ENCODE measurements at regions not wholly inside any gene's neighbourhood (a gene's known extent, or its start where the extent isn't known, plus 50 kb on each side); places are given as distances from the start of the nearest gene placed in this dataset.

DNA sequence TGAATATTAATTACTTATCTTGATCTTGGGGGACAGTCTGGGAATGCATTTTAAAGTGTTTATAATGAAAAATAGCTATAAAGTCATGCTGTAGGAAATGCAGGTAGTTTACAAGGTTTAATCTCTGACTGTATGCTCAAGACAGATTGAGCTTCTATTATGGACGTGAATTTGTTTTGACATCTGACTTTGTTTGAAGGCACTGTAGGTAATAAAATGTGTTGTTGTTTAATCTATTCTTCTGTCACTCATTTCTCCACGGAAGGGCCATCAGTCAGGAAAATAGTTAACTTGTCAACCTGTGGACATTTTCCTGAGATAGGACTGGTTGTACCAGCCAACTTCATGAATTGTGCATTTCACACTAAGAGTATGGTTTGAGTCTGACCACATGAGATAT is 893.1 kb upstream of the SLITRK6 start:
- no peak overlapping the region for H3K27ac Mint-ChIP-seq
- H3K4me1 Mint-ChIP-seq = no peaks in the 10 kb centered on the region
- H3K4me3 ChIP-seq (ENCODE audit: low read length) = no peak overlapping the region
- no peaks in the 10 kb centered on the region for H3K36me3 ChIP-seq (ENCODE audit: control insufficient read depth, insufficient read depth, low read length)
- no peaks in the 10 kb centered on the region for H3K36me3 Mint-ChIP-seq (ENCODE audit: low read depth)
- no peak for DNase-seq
- WGBS, 2 experiments (ENCODE audit: insufficient coverage in 1 of 2, insufficient read length in 1 of 2) = 80 to 94% methylated on average over 1 to 2 of the region's 2 CpGs
- H3K27me3 ChIP-seq (ENCODE audit: control insufficient read depth, insufficient read depth, low read length, poor library complexity, severe bottlenecking) = no peaks in the 10 kb centered on the region
- no peak overlapping the region for H3K4me3 Mint-ChIP-seq
- no peaks in the 10 kb centered on the region for H3K4me1 ChIP-seq (ENCODE audit: control insufficient read depth, insufficient read depth, low read length)
- H3K9ac ChIP-seq (ENCODE audit: extremely low read depth, low read length, poor library complexity, severe bottlenecking) = no peak overlapping the region
- no peaks in the 10 kb centered on the region for H3K9me3 ChIP-seq (ENCODE audit: control insufficient read depth, low read length)
- H3K27me3 Mint-ChIP-seq (ENCODE audit: insufficient read depth) = no peaks in the 10 kb centered on the region
- TF ChIP-seq, protein P1, sequence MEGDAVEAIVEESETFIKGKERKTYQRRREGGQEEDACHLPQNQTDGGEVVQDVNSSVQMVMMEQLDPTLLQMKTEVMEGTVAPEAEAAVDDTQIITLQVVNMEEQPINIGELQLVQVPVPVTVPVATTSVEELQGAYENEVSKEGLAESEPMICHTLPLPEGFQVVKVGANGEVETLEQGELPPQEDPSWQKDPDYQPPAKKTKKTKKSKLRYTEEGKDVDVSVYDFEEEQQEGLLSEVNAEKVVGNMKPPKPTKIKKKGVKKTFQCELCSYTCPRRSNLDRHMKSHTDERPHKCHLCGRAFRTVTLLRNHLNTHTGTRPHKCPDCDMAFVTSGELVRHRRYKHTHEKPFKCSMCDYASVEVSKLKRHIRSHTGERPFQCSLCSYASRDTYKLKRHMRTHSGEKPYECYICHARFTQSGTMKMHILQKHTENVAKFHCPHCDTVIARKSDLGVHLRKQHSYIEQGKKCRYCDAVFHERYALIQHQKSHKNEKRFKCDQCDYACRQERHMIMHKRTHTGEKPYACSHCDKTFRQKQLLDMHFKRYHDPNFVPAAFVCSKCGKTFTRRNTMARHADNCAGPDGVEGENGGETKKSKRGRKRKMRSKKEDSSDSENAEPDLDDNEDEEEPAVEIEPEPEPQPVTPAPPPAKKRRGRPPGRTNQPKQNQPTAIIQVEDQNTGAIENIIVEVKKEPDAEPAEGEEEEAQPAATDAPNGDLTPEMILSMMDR (conservative IDR thresholded peaks at IDR 0.05) = no peak
- no peak overlapping the region for H3K27ac ChIP-seq (ENCODE audit: low read depth, low read length)
- H3K9me3 Mint-ChIP-seq = no peaks in the 10 kb centered on the region

DNA sequence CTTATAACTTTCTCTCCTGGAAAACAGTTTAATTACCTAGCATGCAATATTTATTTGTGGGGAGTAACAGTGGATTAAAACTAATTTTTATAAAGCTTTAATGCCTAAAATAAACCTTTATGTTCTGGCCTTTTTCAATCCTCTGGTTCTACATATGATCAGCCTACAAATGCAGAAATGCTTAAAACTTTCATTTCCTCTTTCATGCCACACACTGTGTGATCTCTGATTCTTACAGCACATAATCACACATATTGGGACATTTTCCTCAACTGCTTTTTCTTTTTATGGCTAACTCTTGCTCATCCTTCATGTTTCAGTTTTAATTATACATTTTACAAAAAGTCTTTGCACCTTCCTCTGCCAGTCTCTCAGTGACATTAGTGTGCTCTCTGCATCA is 910.8 kb upstream of the SLITRK6 start:
- H3K9me3 Mint-ChIP-seq = no peaks in the 10 kb centered on the region
- Histone ChIP-seq H3K4me3 (ENCODE audit: low read length) (no peak overlapping the region), H3K27ac (ENCODE audit: low read depth, low read length) (no peak overlapping the region), H3K9me3 (ENCODE audit: control insufficient read depth, low read length) (no peaks in the 10 kb centered on the region), H3K36me3 (ENCODE audit: control insufficient read depth, insufficient read depth, low read length) (no peaks in the 10 kb centered on the region), H3K9ac (ENCODE audit: extremely low read depth, low read length, poor library complexity, severe bottlenecking) (no peak overlapping the region), H3K4me1 (ENCODE audit: control insufficient read depth, insufficient read depth, low read length) (no peaks in the 10 kb centered on the region), H3K27me3 (ENCODE audit: control insufficient read depth, insufficient read depth, low read length, poor library complexity, severe bottlenecking) (no peaks in the 10 kb centered on the region)
- H3K4me3 Mint-ChIP-seq = no peak overlapping the region
- H3K36me3 Mint-ChIP-seq (ENCODE audit: low read depth) = no peaks in the 10 kb centered on the region
- H3K27me3 Mint-ChIP-seq (ENCODE audit: insufficient read depth) = no peaks in the 10 kb centered on the region
- no peak overlapping the region for H3K27ac Mint-ChIP-seq
- DNase-seq = no peak
- TF ChIP-seq, protein P1 (conservative IDR thresholded peaks at IDR 0.05) = no peak
- H3K4me1 Mint-ChIP-seq = no peaks in the 10 kb centered on the region

DNA sequence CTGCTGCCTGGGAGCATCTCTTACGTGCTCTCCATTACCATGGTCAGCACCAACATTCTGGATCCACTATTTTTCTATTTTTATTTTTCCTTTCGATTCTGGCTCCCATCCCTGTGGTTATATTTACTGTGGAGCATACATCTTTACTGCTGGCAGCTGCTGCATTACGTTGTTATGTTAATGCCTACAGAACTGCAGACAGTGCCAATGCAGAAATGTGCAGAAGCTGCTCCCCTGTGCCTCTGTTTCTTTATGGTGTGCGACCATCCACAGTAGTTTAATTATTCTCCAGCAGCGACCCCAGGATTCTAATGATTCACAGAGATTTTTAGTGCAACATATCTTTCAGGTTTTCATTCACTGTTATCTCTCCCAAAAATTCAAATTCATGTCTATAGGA is 911.7 kb upstream of the SLITRK6 start:
- Histone ChIP-seq H3K9me3 (ENCODE audit: control insufficient read depth, low read length) (no peaks in the 10 kb centered on the region), H3K9ac (ENCODE audit: extremely low read depth, low read length, poor library complexity, severe bottlenecking) (no peak overlapping the region), H3K4me1 (ENCODE audit: control insufficient read depth, insufficient read depth, low read length) (no peaks in the 10 kb centered on the region), H3K27me3 (ENCODE audit: control insufficient read depth, insufficient read depth, low read length, poor library complexity, severe bottlenecking) (no peaks in the 10 kb centered on the region), H3K4me3 (ENCODE audit: low read length) (no peak overlapping the region), H3K27ac (ENCODE audit: low read depth, low read length) (no peak overlapping the region), H3K36me3 (ENCODE audit: control insufficient read depth, insufficient read depth, low read length) (no peaks in the 10 kb centered on the region)
- WGBS, 2 experiments (ENCODE audit: insufficient coverage in 1 of 2, insufficient read length in 1 of 2) = 86 to 95% methylated on average over 3 to 5 of the region's 5 CpGs
- DNase-seq = no peak
- TF ChIP-seq, protein P1 (conservative IDR thresholded peaks at IDR 0.05) = no peak
- no peaks in the 10 kb centered on the region for H3K9me3 Mint-ChIP-seq
- H3K4me1 Mint-ChIP-seq = no peaks in the 10 kb centered on the region
- no peak overlapping the region for H3K4me3 Mint-ChIP-seq
- no peaks in the 10 kb centered on the region for H3K27me3 Mint-ChIP-seq (ENCODE audit: insufficient read depth)
- H3K27ac Mint-ChIP-seq = no peak overlapping the region
- H3K36me3 Mint-ChIP-seq (ENCODE audit: low read depth) = no peaks in the 10 kb centered on the region

All from endodermal cell (in vitro differentiated cells).